Lower leg skin (tissue), 3 donors: ENCODE measurements at regions not wholly inside any gene's neighbourhood (a gene's known extent, or its start where the extent isn't known, plus 50 kb on each side); places are given as distances from the start of the nearest gene placed in this dataset.

Experiments
- POLR2A ChIP-seq, 2 donors: fragments of 450-650 bp; IDR thresholded peaks; one replicate each; pipeline ENCODE4 v1.6.1; 2016 to 2017; ENCODE audit warnings: antibody characterized with exemption in 2 of 2, mild to moderate bottlenecking in 1 of 2, moderate library complexity in 1 of 2
- TF ChIP-seq, protein P1 (sequence below), 3 donors: fragments of 450-650 bp; IDR thresholded peaks; one replicate each; pipeline ENCODE4 v1.5.1; 2016; ENCODE audit warnings: antibody characterized with exemption in 3 of 3, mild to moderate bottlenecking in 3 of 3, moderate library complexity in 2 of 3

DNA sequence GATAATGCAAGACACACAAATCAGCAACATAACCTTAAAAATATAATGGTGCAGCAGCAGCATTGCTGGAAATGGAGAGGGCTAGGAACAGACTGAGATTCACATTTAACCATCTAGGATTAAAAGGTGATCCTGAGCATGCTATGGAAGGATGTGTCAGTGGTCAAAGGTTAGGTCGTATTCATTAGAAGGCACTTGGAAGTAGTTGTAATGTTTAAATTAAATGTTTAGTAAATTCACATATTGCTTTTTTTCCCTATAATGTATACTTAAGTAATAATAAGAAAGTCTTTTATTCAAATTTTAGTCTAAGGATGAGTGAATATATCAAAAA lies 368.6 kb upstream of the PDE3A start:
- TF ChIP-seq, protein P1, sequence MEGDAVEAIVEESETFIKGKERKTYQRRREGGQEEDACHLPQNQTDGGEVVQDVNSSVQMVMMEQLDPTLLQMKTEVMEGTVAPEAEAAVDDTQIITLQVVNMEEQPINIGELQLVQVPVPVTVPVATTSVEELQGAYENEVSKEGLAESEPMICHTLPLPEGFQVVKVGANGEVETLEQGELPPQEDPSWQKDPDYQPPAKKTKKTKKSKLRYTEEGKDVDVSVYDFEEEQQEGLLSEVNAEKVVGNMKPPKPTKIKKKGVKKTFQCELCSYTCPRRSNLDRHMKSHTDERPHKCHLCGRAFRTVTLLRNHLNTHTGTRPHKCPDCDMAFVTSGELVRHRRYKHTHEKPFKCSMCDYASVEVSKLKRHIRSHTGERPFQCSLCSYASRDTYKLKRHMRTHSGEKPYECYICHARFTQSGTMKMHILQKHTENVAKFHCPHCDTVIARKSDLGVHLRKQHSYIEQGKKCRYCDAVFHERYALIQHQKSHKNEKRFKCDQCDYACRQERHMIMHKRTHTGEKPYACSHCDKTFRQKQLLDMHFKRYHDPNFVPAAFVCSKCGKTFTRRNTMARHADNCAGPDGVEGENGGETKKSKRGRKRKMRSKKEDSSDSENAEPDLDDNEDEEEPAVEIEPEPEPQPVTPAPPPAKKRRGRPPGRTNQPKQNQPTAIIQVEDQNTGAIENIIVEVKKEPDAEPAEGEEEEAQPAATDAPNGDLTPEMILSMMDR (IDR thresholded peaks at IDR 0.05), result no peak
- no peak for TF ChIP-seq POLR2A (IDR thresholded peaks at IDR 0.05)
